CD4-positive, alpha-beta T cell (primary cell): ENCODE measurements at regions not wholly inside any gene's neighbourhood (a gene's known extent, or its start where the extent isn't known, plus 50 kb on each side); places are given as distances from the start of the nearest gene placed in this dataset.

ENCODE experiments used
- ATAC-seq: fragments of 200-7000 bp; cut with Tn5 transposase; one replicate; pipeline ENCODE4 v1.10.0; 2022; ENCODE audit warnings: mild to moderate bottlenecking; ENCODE audit not compliant: poor library complexity
- CTCF ChIA-PET: fragments of 350-600 bp; sonication (Branson Sonifier 250); formaldehyde crosslinking; loops from one replicate; lab custom pipeline; 2021; ENCODE audit warnings: antibody characterized with exemption, inconsistent platforms; lab: Charles Lee
- POLR2A ChIA-PET: fragments of 350-600 bp; sonication (Branson Sonifier 250); formaldehyde crosslinking; loops from one replicate; lab custom pipeline; 2021; ENCODE audit warnings: antibody characterized with exemption, inconsistent platforms; lab: Charles Lee
- DNase-seq, 14 experiments: peaks; one replicate each; pipeline ENCODE4 v3.0.0-alpha.2; 2013 to 2020; ENCODE audit warnings: mixed read lengths in 2 of 14
- H3K27ac ChIP-seq, 2 donors: one replicate each; pipeline versions ENCODE4 v1.5.1 to v1.7.0; 2013; ENCODE audit warnings: low read length in 2 of 2, low read depth in 1 of 2, mild to moderate bottlenecking in 1 of 2
- H3K27me3 ChIP-seq, 2 experiments: 1 replicate in 1 of 2; 2 replicates in 1 of 2; pipeline versions ENCODE4 v1.6.1 to v1.7.0; 2013; ENCODE audit warnings: low read length in 2 of 2, control low read depth in 1 of 2, mild to moderate bottlenecking in 1 of 2, moderate library complexity in 1 of 2; ENCODE audit not compliant: insufficient read depth in 2 of 2, control insufficient read depth in 1 of 2
- H3K36me3 ChIP-seq: one replicate; pipeline ENCODE4 v1.6.1; 2013; ENCODE audit warnings: low read length, control low read depth; ENCODE audit not compliant: insufficient read depth
- H3K4me1 ChIP-seq: one replicate; pipeline ENCODE4 v1.6.1; 2013; ENCODE audit warnings: low read length, control low read depth; ENCODE audit not compliant: insufficient read depth
- H3K4me3 ChIP-seq: one replicate; pipeline ENCODE4 v1.5.1; 2013; ENCODE audit warnings: mild to moderate bottlenecking, low read length, moderate library complexity
- H3K9me3 ChIP-seq, 2 experiments: 1 replicate in 1 of 2; 2 replicates in 1 of 2; pipeline versions ENCODE4 v1.6.1 to v1.7.0; 2013; ENCODE audit warnings: low read length in 2 of 2, mild to moderate bottlenecking in 2 of 2, control low read depth in 1 of 2, moderate library complexity in 1 of 2; ENCODE audit not compliant: control insufficient read depth in 1 of 2, insufficient read depth in 1 of 2
- H3K27ac Mint-ChIP-seq: one replicate; pipeline ENCODE4 v1.8.0; 2020; ENCODE audit warnings: mixed read lengths
- H3K27me3 Mint-ChIP-seq: one replicate; pipeline ENCODE4 v1.8.0; 2021; ENCODE audit warnings: mixed read lengths
- H3K36me3 Mint-ChIP-seq: one replicate; pipeline ENCODE4 v1.8.0; 2021; ENCODE audit warnings: low read depth, mixed read lengths
- H3K4me1 Mint-ChIP-seq: one replicate; pipeline ENCODE4 v1.8.0; 2021; ENCODE audit warnings: low read depth, mixed read lengths
- H3K4me3 Mint-ChIP-seq: one replicate; pipeline ENCODE4 v1.8.0; 2020; ENCODE audit warnings: mild to moderate bottlenecking, mixed read lengths
- H3K9me3 Mint-ChIP-seq: one replicate; pipeline ENCODE4 v1.8.0; 2020; ENCODE audit warnings: mixed read lengths
- CTCF ChIP-seq: fragments of 200-600 bp; IDR thresholded peaks from one replicate; pipeline ENCODE4 v1.8.0; 2022; ENCODE audit warnings: antibody characterized with exemption, mild to moderate bottlenecking
- intact Hi-C, 2 experiments: fragments of 100-400 bp; cut with DNase I in 1 of 2; cut with micrococcal nuclease in 1 of 2; formaldehyde crosslinking; loops; one replicate each; pipeline versions ENCODE4 v1.15.1 to v1.9.0; 2023 to 2025; cut with DNase I, micrococcal nuclease

GRCh38 chr22:49093192-49093880 lies 734.3 kb downstream of the BRD1 start:
- no peaks in the 10 kb centered on the region for H3K36me3 Mint-ChIP-seq
- no peaks in the 10 kb centered on the region for H3K36me3 ChIP-seq
- ChIA-PET CTCF (no interaction called here), POLR2A (no interaction called here)
- ATAC-seq, result no peak
- no peaks in the 10 kb centered on the region for H3K27me3 ChIP-seq
- peaks cover 0 to 8% of the 10 kb centered on the region in 2 experiments for H3K9me3 ChIP-seq
- H3K4me3 Mint-ChIP-seq, result no peak overlapping the region
- H3K9me3 Mint-ChIP-seq, result no peaks in the 10 kb centered on the region
- no peaks in the 10 kb centered on the region for H3K4me1 Mint-ChIP-seq
- intact Hi-C loops, result no loop called here
- no peak for DNase-seq
- no peak overlapping the region for H3K27ac ChIP-seq
- no peaks in the 10 kb centered on the region for H3K4me1 ChIP-seq
- H3K27ac Mint-ChIP-seq, result no peak overlapping the region
- H3K4me3 ChIP-seq, result no peak overlapping the region
- TF ChIP-seq CTCF, result no peak
- H3K27me3 Mint-ChIP-seq, result no peaks in the 10 kb centered on the region

- Histone ChIP-seq H3K9me3 (peaks cover 0 to 8% of the 10 kb centered on the region in 2 experiments), H3K36me3 (no peaks in the 10 kb centered on the region), H3K4me1 (no peaks in the 10 kb centered on the region), H3K27ac (no peak overlapping the region), H3K4me3 (no peak overlapping the region), H3K27me3 (no peaks in the 10 kb centered on the region)
- DNase-seq, result no peak
- no peaks in the 10 kb centered on the region for H3K27me3 Mint-ChIP-seq
- no peak overlapping the region for H3K4me3 Mint-ChIP-seq
- H3K9me3 Mint-ChIP-seq, result no peaks in the 10 kb centered on the region
- H3K36me3 Mint-ChIP-seq, result no peaks in the 10 kb centered on the region
- CTCF ChIA-PET, result no interaction called here
- TF ChIP-seq CTCF, result no peak
- no peak for ATAC-seq
- intact Hi-C loops, result no loop called here
- no peak overlapping the region for H3K27ac Mint-ChIP-seq
- H3K4me1 Mint-ChIP-seq, result no peaks in the 10 kb centered on the region
- POLR2A ChIA-PET, result no interaction called here
Measured at GRCh38 chr22:49092716-49093115, 735.0 kb downstream of the BRD1 start.

GRCh38 chr22:49091917-49092545 lies 735.6 kb downstream of the BRD1 start:
- ChIA-PET POLR2A (no interaction called here), CTCF (no interaction called here)
- TF ChIP-seq CTCF, result no peak
- intact Hi-C loops, result no loop called here
- H3K9me3 ChIP-seq, result peaks cover 0 to 8% of the 10 kb centered on the region in 2 experiments
- no peak for ATAC-seq
- no peak for DNase-seq
- Mint-ChIP-seq H3K9me3 (no peaks in the 10 kb centered on the region), H3K27me3 (peaks cover 2% of the 10 kb centered on the region), H3K4me3 (no peak overlapping the region), H3K36me3 (no peaks in the 10 kb centered on the region), H3K27ac (no peak overlapping the region), H3K4me1 (no peaks in the 10 kb centered on the region)
- H3K36me3 ChIP-seq, result no peaks in the 10 kb centered on the region
- H3K27ac ChIP-seq, result no peak overlapping the region
- H3K4me1 ChIP-seq, result no peaks in the 10 kb centered on the region
- H3K4me3 ChIP-seq, result no peak overlapping the region
- no peaks in the 10 kb centered on the region for H3K27me3 ChIP-seq
